Thyroid gland (tissue), 4 donors: ENCODE measurements at regions not wholly inside any gene's neighbourhood (a gene's known extent, or its start where the extent isn't known, plus 50 kb on each side); places are given as distances from the start of the nearest gene placed in this dataset.

Experiments used
- CTCF ChIP-seq, 6 experiments: fragments of 200-600 bp in 3 of 6; fragments of 450-650 bp in 3 of 6; sonication (generic) in 3 of 6; IDR thresholded peaks; one replicate each; pipeline ENCODE4 v1.5.1; 2016 to 2019; ENCODE audit warnings: antibody characterized with exemption in 6 of 6, mild to moderate bottlenecking in 2 of 6, inconsistent platforms in 1 of 6, moderate library complexity in 1 of 6
- POLR2A ChIP-seq, 2 donors: fragments of 450-650 bp; IDR thresholded peaks; one replicate each; pipeline ENCODE4 v1.6.1; 2017; ENCODE audit warnings: antibody characterized with exemption in 2 of 2, mild to moderate bottlenecking in 2 of 2, moderate library complexity in 1 of 2

DNA sequence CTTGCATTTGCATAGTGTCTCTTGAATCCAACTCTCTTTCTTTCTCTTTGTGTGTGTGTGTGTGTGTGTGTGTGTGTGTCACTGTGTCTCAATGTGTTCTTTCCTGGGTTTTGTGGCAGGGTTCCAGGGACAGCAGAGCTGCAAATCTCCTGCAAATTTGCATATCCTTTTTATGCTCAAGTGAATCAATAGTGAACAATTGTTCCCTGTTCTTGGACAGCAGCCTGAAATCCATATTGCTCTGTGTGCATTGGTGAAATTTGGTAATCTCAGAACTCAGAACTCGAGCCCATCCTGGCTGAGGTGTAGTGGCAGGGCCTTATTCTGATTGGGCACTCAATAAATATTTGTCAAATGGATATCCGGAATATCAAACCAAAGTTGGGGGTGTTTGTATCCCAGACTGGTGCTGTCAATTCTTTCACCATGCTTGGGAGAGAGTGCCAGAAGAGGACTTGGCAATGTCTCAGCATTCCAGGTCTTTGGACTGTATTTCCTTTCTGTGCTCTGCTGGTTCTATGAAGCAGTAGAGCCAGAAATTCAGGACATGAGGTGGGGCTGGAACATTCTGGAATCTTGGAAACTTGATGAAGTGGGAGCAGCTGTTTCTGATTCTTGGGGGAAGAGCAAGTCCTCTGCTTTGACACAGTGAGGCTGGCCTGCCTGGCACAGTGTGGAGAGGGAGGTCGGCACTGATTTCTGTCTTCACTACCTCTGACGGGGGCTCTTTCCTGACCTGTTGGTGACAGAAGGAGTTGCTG lies 380.6 kb upstream of the C2CD4B start:
- TF ChIP-seq CTCF (IDR thresholded peaks at IDR 0.05) (no peak), POLR2A (IDR thresholded peaks at IDR 0.05) (peak in 1 of 2 donors; percentile 33)
